OCI-LY7 (cell line): ENCODE measurements at regions not wholly inside any gene's neighbourhood (a gene's known extent, or its start where the extent isn't known, plus 50 kb on each side); places are given as distances from the start of the nearest gene placed in this dataset.

Source experiments
- BruUV-seq: library from RNA; stranded (reverse); fragments of 400-500 nt; replicated peaks from 2 replicates; lab custom pipeline; 2021; lab: Mats Ljungman, UMichigan
- CTCF ChIA-PET: fragments of 300-600 bp; sonication (Branson Sonifier 250); formaldehyde crosslinking; loops from one replicate; lab custom pipeline; 2022; ENCODE audit warnings: antibody characterized with exemption; ENCODE audit not compliant: unreplicated experiment; lab: Charles Lee
- POLR2A ChIA-PET: fragments of 300-600 bp; sonication (Branson Sonifier 250); formaldehyde crosslinking; loops from one replicate; lab custom pipeline; 2022; ENCODE audit warnings: antibody characterized with exemption; lab: Charles Lee
- DNase-seq: peaks from one replicate; pipeline ENCODE4 v3.0.0-alpha.2; 2015; ENCODE audit warnings: low spot score
- H2AFZ ChIP-seq: fragments of 200-600 bp; sonication (generic), shearing (Covaris generic); 2 replicates; pipeline ENCODE4 v1.6.1; 2014; ENCODE audit warnings: mild to moderate bottlenecking, antibody characterized with exemption, low read length, moderate library complexity
- H3K27ac ChIP-seq: fragments of 200-600 bp; sonication (generic); 2 replicates; pipeline ENCODE4 v1.5.1; 2014; ENCODE audit warnings: mixed run types, low read depth, mild to moderate bottlenecking, moderate library complexity, low read length, inconsistent platforms; ENCODE audit not compliant: poor library complexity, severe bottlenecking
- H3K36me3 ChIP-seq: fragments of 200-600 bp; sonication (generic); 2 replicates; pipeline ENCODE4 v1.6.1; 2014; ENCODE audit warnings: mild to moderate bottlenecking, antibody characterized with exemption, low read length, moderate library complexity, mixed read lengths; ENCODE audit not compliant: insufficient read depth
- H3K4me1 ChIP-seq: fragments of 200-600 bp; sonication (generic); 2 replicates; pipeline ENCODE4 v1.5.1; 2014; ENCODE audit warnings: mild to moderate bottlenecking, low read length; ENCODE audit not compliant: insufficient read depth, poor library complexity, severe bottlenecking
- H3K4me2 ChIP-seq: fragments of 200-600 bp; sonication (generic); 2 replicates; pipeline ENCODE4 v1.6.1; 2014; ENCODE audit warnings: mild to moderate bottlenecking, low read length
- H3K4me3 ChIP-seq: fragments of 200-600 bp; sonication (generic); 2 replicates; pipeline ENCODE4 v1.5.1; 2014; ENCODE audit warnings: mild to moderate bottlenecking, low read depth, low read length; ENCODE audit not compliant: poor library complexity, severe bottlenecking
- H3K79me2 ChIP-seq: fragments of 200-600 bp; sonication (generic); 2 replicates; pipeline ENCODE4 v1.6.1; 2016; ENCODE audit warnings: low read depth, mild to moderate bottlenecking, low read length, moderate library complexity, mixed read lengths; ENCODE audit not compliant: insufficient read depth
- H3K9me2 ChIP-seq: fragments of 200-600 bp; sonication (generic); 2 replicates; pipeline ENCODE4 v1.6.1; 2016; ENCODE audit warnings: mild to moderate bottlenecking, low read length, mixed read lengths; ENCODE audit not compliant: insufficient read depth
- H3K9me3 ChIP-seq: fragments of 200-600 bp; sonication (generic); 2 replicates; pipeline ENCODE4 v1.6.1; 2014; ENCODE audit warnings: mild to moderate bottlenecking, mixed run types, low read length, mixed read lengths
- H4K20me1 ChIP-seq: fragments of 200-600 bp; sonication (generic); 2 replicates; pipeline ENCODE4 v1.6.1; 2014; ENCODE audit warnings: mild to moderate bottlenecking, antibody characterized with exemption, low read length, moderate library complexity, mixed read lengths; ENCODE audit not compliant: insufficient read depth
- EZH2phosphoT487 ChIP-seq: fragments of 200-600 bp; sonication (generic); IDR thresholded peaks from 2 replicates; pipeline ENCODE4 v1.6.1; 2018; ENCODE audit warnings: low read depth, borderline replicate concordance, mild to moderate bottlenecking, mixed run types, antibody characterized with exemption, low read length, moderate library complexity, mixed read lengths
- intact Hi-C: fragments of 100-400 bp; cut with micrococcal nuclease; formaldehyde crosslinking; loops from one replicate; pipeline ENCODE4 v1.10.0; 2022; ENCODE audit not compliant: unreplicated experiment
- TF ChIP-seq, protein P1 (sequence below): fragments of 200-600 bp; sonication (generic); conservative IDR thresholded peaks from 2 replicates; pipeline ENCODE4 v1.5.1; 2014; ENCODE audit warnings: mild to moderate bottlenecking, antibody characterized with exemption, low read length, moderate library complexity, mixed read lengths

DNA sequence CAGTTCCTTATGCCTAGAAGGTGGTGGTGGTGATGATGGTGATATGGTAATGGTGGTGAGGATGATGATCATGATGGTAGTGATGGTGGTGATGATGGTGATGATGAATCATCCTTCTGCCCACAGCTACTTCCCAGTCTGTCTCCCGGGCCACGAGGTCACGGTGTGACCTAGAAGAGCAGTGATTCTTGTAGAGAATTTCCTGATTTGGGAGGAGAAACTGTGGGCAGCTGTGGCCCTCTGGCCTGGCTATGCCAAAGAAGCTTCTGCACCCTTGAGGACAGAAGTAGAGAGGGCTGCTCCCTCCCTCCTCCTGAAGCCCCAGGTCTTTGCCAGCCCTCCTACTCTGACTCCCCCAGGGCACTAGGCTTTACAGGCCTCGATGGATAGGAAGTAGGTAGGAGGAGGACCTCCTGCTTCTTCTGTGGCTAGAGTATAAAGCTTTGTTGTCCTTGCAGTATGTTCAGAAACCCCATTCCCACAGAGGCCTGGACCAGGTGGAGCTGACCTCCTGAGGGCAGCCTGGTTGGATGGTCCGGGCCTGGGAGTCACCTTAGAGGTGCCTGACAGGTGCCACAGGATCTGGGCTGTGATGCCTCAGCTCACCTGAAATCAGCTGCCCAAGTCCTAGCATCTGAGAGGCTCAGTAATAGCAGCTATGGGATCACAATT is 57.9 kb upstream of the EPAS1 start:
- POLR2A ChIA-PET = interaction anchor here (0.6 kb wide), 1 partner anchor 701 kb away, joined by 3 read pairs; no protein-coding TSS in a partner anchor
- Histone ChIP-seq H3K9me2 (no peaks in the 10 kb centered on the region), H3K4me1 (no peaks in the 10 kb centered on the region), H2AFZ (no peak overlapping the region), H3K4me3 (no peak overlapping the region), H3K27ac (no peak overlapping the region), H3K4me2 (no peak overlapping the region), H4K20me1 (no peaks in the 10 kb centered on the region), H3K9me3 (no peaks in the 10 kb centered on the region), H3K36me3 (no peaks in the 10 kb centered on the region), H3K79me2 (no peaks in the 10 kb centered on the region)
- BruUV-seq = no TSS peak
- no peak for TF ChIP-seq EZH2phosphoT487
- TF ChIP-seq, protein P1, sequence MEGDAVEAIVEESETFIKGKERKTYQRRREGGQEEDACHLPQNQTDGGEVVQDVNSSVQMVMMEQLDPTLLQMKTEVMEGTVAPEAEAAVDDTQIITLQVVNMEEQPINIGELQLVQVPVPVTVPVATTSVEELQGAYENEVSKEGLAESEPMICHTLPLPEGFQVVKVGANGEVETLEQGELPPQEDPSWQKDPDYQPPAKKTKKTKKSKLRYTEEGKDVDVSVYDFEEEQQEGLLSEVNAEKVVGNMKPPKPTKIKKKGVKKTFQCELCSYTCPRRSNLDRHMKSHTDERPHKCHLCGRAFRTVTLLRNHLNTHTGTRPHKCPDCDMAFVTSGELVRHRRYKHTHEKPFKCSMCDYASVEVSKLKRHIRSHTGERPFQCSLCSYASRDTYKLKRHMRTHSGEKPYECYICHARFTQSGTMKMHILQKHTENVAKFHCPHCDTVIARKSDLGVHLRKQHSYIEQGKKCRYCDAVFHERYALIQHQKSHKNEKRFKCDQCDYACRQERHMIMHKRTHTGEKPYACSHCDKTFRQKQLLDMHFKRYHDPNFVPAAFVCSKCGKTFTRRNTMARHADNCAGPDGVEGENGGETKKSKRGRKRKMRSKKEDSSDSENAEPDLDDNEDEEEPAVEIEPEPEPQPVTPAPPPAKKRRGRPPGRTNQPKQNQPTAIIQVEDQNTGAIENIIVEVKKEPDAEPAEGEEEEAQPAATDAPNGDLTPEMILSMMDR = no peak
- DNase-seq = no peak
- intact Hi-C loops = no loop called here
- CTCF ChIA-PET = no interaction called here

DNA sequence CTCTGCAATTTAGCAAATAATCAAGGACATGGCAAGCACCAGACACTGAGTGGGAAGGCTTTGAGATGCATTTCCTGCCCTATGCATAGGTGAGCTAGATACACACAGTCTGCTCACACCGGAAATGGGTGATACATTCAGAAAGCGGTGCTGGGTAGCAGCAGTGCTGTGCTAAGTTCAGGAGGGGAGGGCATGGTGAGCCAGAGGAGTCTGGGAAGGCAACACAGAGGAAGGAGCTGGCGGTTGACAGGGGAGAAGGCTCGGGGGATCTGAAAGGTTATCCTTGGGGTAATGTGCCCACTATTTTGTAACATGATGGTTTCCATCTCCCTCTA is 57.4 kb upstream of the EPAS1 start:
- Histone ChIP-seq H3K79me2 (no peaks in the 10 kb centered on the region), H3K4me3 (no peak overlapping the region), H2AFZ (no peak overlapping the region), H3K9me2 (no peaks in the 10 kb centered on the region), H3K27ac (no peak overlapping the region), H3K9me3 (no peaks in the 10 kb centered on the region), H3K4me2 (no peak overlapping the region), H4K20me1 (no peaks in the 10 kb centered on the region), H3K36me3 (no peaks in the 10 kb centered on the region), H3K4me1 (no peaks in the 10 kb centered on the region)
- no TSS peak for BruUV-seq
- ChIA-PET CTCF (no interaction called here), POLR2A (interaction anchor here (0.6 kb wide), 1 partner anchor 702 kb away, joined by 3 read pairs; no protein-coding TSS in a partner anchor)
- TF ChIP-seq, protein P1 = no peak
- TF ChIP-seq EZH2phosphoT487 = no peak
- DNase-seq = no peak
- intact Hi-C loops = no loop called here

DNA sequence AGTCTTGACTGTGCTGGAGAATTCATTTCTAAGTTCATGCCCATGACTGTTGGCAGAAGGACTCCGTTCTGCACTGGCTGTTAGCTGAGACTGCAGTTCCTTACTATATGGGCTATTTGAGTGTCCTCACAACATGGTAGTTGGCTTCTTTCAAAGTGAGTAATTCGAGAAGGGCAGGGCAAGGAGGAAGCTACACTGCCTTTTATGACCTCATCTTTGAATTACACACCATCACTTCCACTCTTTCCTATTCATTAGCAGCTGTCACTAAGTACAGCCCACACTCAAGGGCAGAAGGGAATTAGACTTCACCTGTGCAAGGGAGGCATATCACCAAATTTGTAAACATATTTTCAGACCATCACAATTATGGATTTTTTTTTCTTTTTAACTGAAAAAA is 55.9 kb upstream of the EPAS1 start:
- no TSS peak for BruUV-seq
- H3K9me2 ChIP-seq = no peaks in the 10 kb centered on the region
- no peaks in the 10 kb centered on the region for H4K20me1 ChIP-seq
- no peaks in the 10 kb centered on the region for H3K4me1 ChIP-seq
- DNase-seq = no peak
- no peak overlapping the region for H3K4me3 ChIP-seq
- H3K9me3 ChIP-seq = no peaks in the 10 kb centered on the region
- no peak overlapping the region for H3K27ac ChIP-seq
- H2AFZ ChIP-seq = no peak overlapping the region
- H3K36me3 ChIP-seq = no peaks in the 10 kb centered on the region
- TF ChIP-seq, protein P1 = no peak
- no peak for TF ChIP-seq EZH2phosphoT487
- ChIA-PET POLR2A (no interaction called here), CTCF (no interaction called here)
- intact Hi-C loops = no loop called here
- no peaks in the 10 kb centered on the region for H3K79me2 ChIP-seq
- H3K4me2 ChIP-seq = no peak overlapping the region
